22Rv1 (cell line): ENCODE measurements at regions not wholly inside any gene's neighbourhood (a gene's known extent, or its start where the extent isn't known, plus 50 kb on each side); places are given as distances from the start of the nearest gene placed in this dataset.

Experiments
- CTCF ChIP-seq: fragments of 450-650 bp; IDR thresholded peaks from 2 replicates; pipeline ENCODE4 v1.5.1; 2017; ENCODE audit warnings: mild to moderate bottlenecking
- ZFX ChIP-seq: fragments of 450-650 bp; IDR thresholded peaks from 2 replicates; pipeline ENCODE4 v1.6.1; 2017; ENCODE audit warnings: antibody characterized with exemption, borderline replicate concordance

GRCh38 chr6:44011350-44011920 is 115.8 kb downstream of the MRPL14 start:
- TF ChIP-seq CTCF (no peak), ZFX (no peak)
